Kidney (tissue), 13 donors: ENCODE measurements at regions not wholly inside any gene's neighbourhood (a gene's known extent, or its start where the extent isn't known, plus 50 kb on each side); places are given as distances from the start of the nearest gene placed in this dataset.
A peak's percentile ranks its signal among the peaks of the same experiment; 100 is the strongest.

Experiments
- DNase-seq, 5 donors: peaks; one replicate each; pipeline ENCODE4 v3.0.0-alpha.2; 2013 to 2020
- FAIRE-seq: peaks from 2 replicates; lab custom pipeline; 2012; peaks lifted over from hg19 to GRCh38; lab: Jason Lieb, UNC
- H3K27ac ChIP-seq, 2 donors: one replicate each; pipeline ENCODE4 v1.7.0; 2013; ENCODE audit warnings: low read depth in 2 of 2, low read length in 2 of 2, inconsistent platforms in 1 of 2
- H3K27me3 ChIP-seq: one replicate; pipeline ENCODE4 v1.7.1; 2013; ENCODE audit warnings: low read length, inconsistent platforms; ENCODE audit not compliant: control insufficient read depth, insufficient read depth
- H3K36me3 ChIP-seq, 3 donors: one replicate each; pipeline versions ENCODE4 v1.7.0 to v1.7.1; 2013; ENCODE audit warnings: low read length in 3 of 3, control low read depth in 1 of 3, inconsistent platforms in 1 of 3; ENCODE audit not compliant: insufficient read depth in 3 of 3, control insufficient read depth in 2 of 3
- H3K4me1 ChIP-seq, 3 donors: one replicate each; pipeline versions ENCODE4 v1.7.0 to v1.7.1; 2013; ENCODE audit warnings: low read length in 3 of 3, inconsistent platforms in 1 of 3, low read depth in 1 of 3; ENCODE audit not compliant: control insufficient read depth in 2 of 3, insufficient read depth in 2 of 3
- H3K4me3 ChIP-seq, 3 donors: one replicate each; pipeline versions ENCODE4 v1.7.0 to v1.8.1; 2013; ENCODE audit warnings: low read length in 3 of 3, control low read depth in 1 of 3, inconsistent platforms in 1 of 3
- H3K9ac ChIP-seq, 3 donors: one replicate each; pipeline versions ENCODE4 v1.7.0 to v1.7.1; 2013; ENCODE audit warnings: low read length in 3 of 3, control low read depth in 1 of 3, inconsistent platforms in 1 of 3
- H3K9me3 ChIP-seq, 3 donors: one replicate each; pipeline versions ENCODE4 v1.7.0 to v1.7.1; 2013; ENCODE audit warnings: low read length in 3 of 3, control low read depth in 1 of 3, inconsistent platforms in 1 of 3; ENCODE audit not compliant: control insufficient read depth in 2 of 3, insufficient read depth in 1 of 3
- CTCF ChIP-seq: IDR thresholded peaks from 3 replicates; pipeline ENCODE4 v1.5.1; 2012; ENCODE audit warnings: mild to moderate bottlenecking, moderate library complexity, borderline replicate concordance; ENCODE audit not compliant: insufficient read depth; ENCODE audit errors: extremely low read depth
- intact Hi-C: fragments of 100-400 bp; cut with DNase I; formaldehyde crosslinking; loops from one replicate; pipeline ENCODE4 v1.11.1; 2022
- donor health status: control.
- donor health status: control.
- donor health status: control.
- donor health status: control.
- donor health status: control.
- donor health status: DM: yes; HTN: yes; CAD: no.
- donor health status: Normal renal cell carcinoma (clear cell type).

DNA sequence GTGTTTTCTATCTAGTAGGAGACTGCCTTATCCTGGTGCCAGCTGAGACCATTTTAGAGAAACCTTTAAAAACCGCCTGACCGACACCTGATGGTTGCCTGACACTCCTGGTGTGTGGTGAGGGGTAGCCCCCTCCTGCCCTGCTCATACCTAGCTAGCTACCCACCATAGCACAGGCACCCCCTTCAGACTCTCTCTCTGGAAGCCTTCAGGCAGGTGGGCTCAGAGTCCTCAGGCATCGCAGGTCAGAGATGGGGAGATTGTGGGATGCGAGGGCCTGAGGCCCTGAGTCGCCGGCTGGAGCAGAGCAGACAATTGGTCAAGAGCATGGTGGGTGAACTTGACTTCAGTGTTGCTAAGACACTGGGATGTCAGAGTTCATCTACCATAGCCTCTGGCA, 424.6 kb downstream of the BRD1 start:
- no peaks in the 10 kb centered on the region for H3K9me3 ChIP-seq
- H3K4me3 ChIP-seq: no peak overlapping the region
- H3K27ac ChIP-seq: no peak overlapping the region
- DNase-seq (no peak), FAIRE-seq (no peak)
- no peaks in the 10 kb centered on the region for H3K36me3 ChIP-seq
- H3K27me3 ChIP-seq: peaks cover 2% of the 10 kb centered on the region
- intact Hi-C loops: no loop called here
- H3K9ac ChIP-seq: no peak overlapping the region
- H3K4me1 ChIP-seq: no peaks in the 10 kb centered on the region
- TF ChIP-seq CTCF: no peak

GRCh38 chr22:49402169-49402568, 425.5 kb downstream of the BRD1 start:
- Histone ChIP-seq H3K9ac (no peak overlapping the region), H3K27me3 (peaks cover 2% of the 10 kb centered on the region), H3K4me3 (no peak overlapping the region), H3K27ac (no peak overlapping the region), H3K9me3 (no peaks in the 10 kb centered on the region), H3K4me1 (no peaks in the 10 kb centered on the region), H3K36me3 (no peaks in the 10 kb centered on the region)
- intact Hi-C loops: no loop called here
- peak in 1 of 5 donors; percentile 36 for DNase-seq
- no peak for FAIRE-seq
- no peak for TF ChIP-seq CTCF

DNA sequence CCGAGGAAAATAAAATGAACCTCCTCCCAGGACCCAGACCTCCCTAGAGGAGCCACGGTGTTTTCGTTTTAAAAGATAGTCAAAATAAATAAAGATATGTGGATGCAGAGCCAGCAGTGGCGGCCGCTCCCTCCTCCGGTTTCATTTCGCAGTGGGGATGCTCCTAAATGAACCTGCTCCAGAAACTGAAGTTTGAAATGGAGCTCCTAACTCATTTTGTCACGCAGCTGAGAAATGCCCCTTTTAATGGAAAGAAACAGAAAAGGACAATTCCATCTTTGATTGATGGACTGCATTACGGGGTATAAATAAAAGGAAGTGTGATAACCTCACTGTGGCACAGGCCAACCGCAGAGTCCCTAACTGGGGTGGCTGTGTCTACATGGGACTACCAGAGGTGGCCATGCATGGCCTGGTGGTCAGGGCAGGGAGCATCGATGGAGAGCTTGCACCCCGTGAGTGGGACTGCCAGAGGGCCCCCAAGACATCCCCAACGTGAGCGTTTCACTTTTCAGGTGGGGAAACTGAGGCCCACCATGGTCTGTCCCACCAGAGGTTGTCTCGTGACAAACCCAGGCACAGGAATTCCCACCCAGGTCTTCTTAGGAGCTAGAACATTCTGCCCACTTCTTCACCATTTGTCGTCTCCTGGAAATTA, 426.6 kb downstream of the BRD1 start:
- Histone ChIP-seq H3K9me3 (no peaks in the 10 kb centered on the region), H3K9ac (no peak overlapping the region), H3K27me3 (no peaks in the 10 kb centered on the region), H3K36me3 (no peaks in the 10 kb centered on the region), H3K4me1 (no peaks in the 10 kb centered on the region), H3K27ac (no peak overlapping the region), H3K4me3 (no peak overlapping the region)
- intact Hi-C loops: no loop called here
- no peak for FAIRE-seq
- no peak for TF ChIP-seq CTCF
- peak in 1 of 5 donors; percentile 43 for DNase-seq
